Gastrocnemius medialis (tissue), 4 donors: ENCODE measurements at regions not wholly inside any gene's neighbourhood (a gene's known extent, or its start where the extent isn't known, plus 50 kb on each side); places are given as distances from the start of the nearest gene placed in this dataset.

Source experiments
- CTCF ChIP-seq, 5 experiments: fragments of 450-650 bp in 3 of 5; fragments of 200-600 bp in 2 of 5; sonication (generic) in 2 of 5; IDR thresholded peaks in 4 of 5; conservative IDR thresholded peaks in 1 of 5; 1 replicate in 4 of 5; 2 replicates in 1 of 5; pipeline ENCODE4 v1.5.1; 2016 to 2019; ENCODE audit warnings: antibody characterized with exemption in 5 of 5, mild to moderate bottlenecking in 3 of 5, moderate library complexity in 3 of 5
- POLR2A ChIP-seq, 2 donors: fragments of 450-650 bp; IDR thresholded peaks; one replicate each; pipeline ENCODE4 v1.6.1; 2017; ENCODE audit warnings: antibody characterized with exemption in 2 of 2, mild to moderate bottlenecking in 2 of 2, moderate library complexity in 2 of 2

GRCh38 chr13:40064154-40065097, 409.0 kb downstream of the COG6 start:
- no peak for TF ChIP-seq POLR2A (IDR thresholded peaks at IDR 0.05)
- no peak for TF ChIP-seq CTCF (IDR thresholded peaks at IDR 0.05 in 4 of 5, conservative IDR thresholded peaks at IDR 0.05 in 1 of 5)
